PC-3 (cell line): ENCODE measurements at regions not wholly inside any gene's neighbourhood (a gene's known extent, or its start where the extent isn't known, plus 50 kb on each side); places are given as distances from the start of the nearest gene placed in this dataset.

ENCODE experiments used
- EZH2 ChIP-seq: fragments of 300-600 bp; sonication (generic); IDR thresholded peaks from one replicate; pipeline ENCODE4 v1.6.1; 2017; ENCODE audit warnings: antibody characterized with exemption, mild to moderate bottlenecking, low read length; ENCODE audit not compliant: unreplicated experiment
- TF ChIP-seq, protein P1 (sequence below): fragments of 300-600 bp; sonication (generic); conservative IDR thresholded peaks from 2 replicates; pipeline ENCODE4 v1.5.1; 2017; ENCODE audit warnings: antibody characterized with exemption, low read depth, mild to moderate bottlenecking, low read length

DNA sequence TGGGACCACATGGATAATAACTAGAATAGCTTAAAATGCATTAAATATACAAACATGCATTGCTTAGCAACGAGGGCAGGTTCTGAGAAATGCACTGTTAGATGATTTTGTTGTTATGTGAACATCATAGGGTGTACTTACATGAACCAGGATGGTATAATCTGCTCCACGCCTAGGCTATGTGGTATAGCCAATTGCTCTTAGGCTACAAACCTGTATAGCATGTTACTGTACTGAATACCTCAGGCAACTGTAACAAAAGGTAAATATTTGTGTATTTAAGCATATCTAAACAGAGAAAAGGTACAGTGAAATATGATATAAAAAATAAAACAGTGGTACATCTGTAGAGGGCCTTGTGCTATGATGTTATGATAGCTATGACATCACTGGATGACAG, 169.2 kb upstream of the IL15 start:
- TF ChIP-seq, protein P1, sequence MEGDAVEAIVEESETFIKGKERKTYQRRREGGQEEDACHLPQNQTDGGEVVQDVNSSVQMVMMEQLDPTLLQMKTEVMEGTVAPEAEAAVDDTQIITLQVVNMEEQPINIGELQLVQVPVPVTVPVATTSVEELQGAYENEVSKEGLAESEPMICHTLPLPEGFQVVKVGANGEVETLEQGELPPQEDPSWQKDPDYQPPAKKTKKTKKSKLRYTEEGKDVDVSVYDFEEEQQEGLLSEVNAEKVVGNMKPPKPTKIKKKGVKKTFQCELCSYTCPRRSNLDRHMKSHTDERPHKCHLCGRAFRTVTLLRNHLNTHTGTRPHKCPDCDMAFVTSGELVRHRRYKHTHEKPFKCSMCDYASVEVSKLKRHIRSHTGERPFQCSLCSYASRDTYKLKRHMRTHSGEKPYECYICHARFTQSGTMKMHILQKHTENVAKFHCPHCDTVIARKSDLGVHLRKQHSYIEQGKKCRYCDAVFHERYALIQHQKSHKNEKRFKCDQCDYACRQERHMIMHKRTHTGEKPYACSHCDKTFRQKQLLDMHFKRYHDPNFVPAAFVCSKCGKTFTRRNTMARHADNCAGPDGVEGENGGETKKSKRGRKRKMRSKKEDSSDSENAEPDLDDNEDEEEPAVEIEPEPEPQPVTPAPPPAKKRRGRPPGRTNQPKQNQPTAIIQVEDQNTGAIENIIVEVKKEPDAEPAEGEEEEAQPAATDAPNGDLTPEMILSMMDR = no peak
- TF ChIP-seq EZH2 = no peak
